GM12891 (cell line): ENCODE measurements at regions not wholly inside any gene's neighbourhood (a gene's known extent, or its start where the extent isn't known, plus 50 kb on each side); places are given as distances from the start of the nearest gene placed in this dataset.
"Not testable (repeated sequence)": the region's sequence is repeated elsewhere in the genome, so short reads cannot be mapped to it uniquely, and the experiment has no call there.

ENCODE experiments used
- DNase-seq: peaks from one replicate; pipeline ENCODE4 v3.0.0; 2011; ENCODE audit warnings: low spot score; ENCODE audit not compliant: insufficient read length
- FAIRE-seq: peaks from 2 replicates; lab custom pipeline; 2011; peaks lifted over from hg19 to GRCh38; lab: Jason Lieb, UNC
- PAX5 ChIP-seq: IDR thresholded peaks from 2 replicates; pipeline ENCODE4 v1.6.1; 2011; ENCODE audit warnings: low read length, moderate library complexity, mild to moderate bottlenecking; ENCODE audit not compliant: insufficient read depth, severe bottlenecking
- POLR2A ChIP-seq: IDR thresholded peaks from 2 replicates; pipeline ENCODE4 v1.6.1; 2011; ENCODE audit warnings: low read depth, low read length, control low read depth
- POLR2AphosphoS5 ChIP-seq: IDR thresholded peaks from 2 replicates; pipeline ENCODE4 v1.6.1; 2011; ENCODE audit warnings: low read depth, low read length, control low read depth
- POU2F2 ChIP-seq: IDR thresholded peaks from 2 replicates; pipeline ENCODE4 v1.6.1; 2011; ENCODE audit warnings: low read depth, mild to moderate bottlenecking, control low read depth, low read length, moderate library complexity
- SPI1 ChIP-seq: IDR thresholded peaks from 2 replicates; pipeline ENCODE4 v1.6.1; 2011; ENCODE audit warnings: low read depth, low read length, control low read depth
- TAF1 ChIP-seq: IDR thresholded peaks from 2 replicates; pipeline ENCODE4 v1.6.1; 2011; ENCODE audit warnings: low read depth, low read length, control low read depth

DNA sequence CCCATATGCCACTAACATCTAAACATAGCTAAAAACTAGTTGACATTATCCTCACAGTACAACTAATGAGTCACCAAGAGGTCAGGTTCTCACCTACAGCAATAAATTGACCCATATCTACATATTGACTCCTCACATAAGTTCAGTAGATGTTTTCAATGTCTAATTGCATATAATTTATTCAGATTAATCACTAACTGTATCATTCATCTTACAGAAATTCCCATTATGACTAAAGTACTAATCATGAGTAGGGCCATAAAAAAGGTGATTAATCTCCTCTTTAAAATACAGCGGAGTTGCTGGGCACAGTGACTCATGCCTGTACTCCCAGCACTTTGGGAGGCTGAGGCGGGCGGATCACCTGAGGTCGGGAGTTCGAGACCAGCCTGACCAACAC lies 82.4 kb upstream of the ST3GAL6 start:
- DNase-seq (no peak), FAIRE-seq (no peak)
- TF ChIP-seq TAF1 (no peak), SPI1 (no peak), POLR2AphosphoS5 (no peak), POLR2A (no peak), PAX5 (no peak), POU2F2 (no peak)

GRCh38 chr3:98681486-98681885 lies 81.7 kb upstream of the ST3GAL6 start:
- FAIRE-seq (no peak), DNase-seq (no peak)
- no peak for TF ChIP-seq SPI1
- TF ChIP-seq POU2F2 = no peak
- TF ChIP-seq POLR2A = no peak
- no peak for TF ChIP-seq PAX5
- TF ChIP-seq POLR2AphosphoS5 = no peak
- no peak for TF ChIP-seq TAF1

GRCh38 chr3:98682391-98682790 lies 80.7 kb upstream of the ST3GAL6 start:
- not testable (repeated sequence) for FAIRE-seq, DNase-seq

DNA sequence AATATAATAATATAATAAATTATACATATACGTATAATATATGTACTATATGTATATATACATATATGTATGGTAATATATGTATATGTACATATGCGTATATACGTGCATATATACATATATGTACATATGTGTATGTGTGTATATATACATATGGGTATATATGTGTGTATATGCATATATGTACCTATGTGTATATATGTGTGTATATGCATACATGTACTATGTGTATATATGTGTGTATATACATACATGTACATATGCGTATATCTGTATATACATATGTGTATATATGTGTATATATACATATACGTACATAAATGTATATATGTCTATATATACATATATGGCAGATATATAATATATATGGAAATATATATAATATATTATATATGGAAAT lies 74.8 kb upstream of the ST3GAL6 start:
- FAIRE-seq (no peak), DNase-seq (no peak)
- TF ChIP-seq SPI1 (no peak), POLR2A (no peak), TAF1 (no peak), PAX5 (no peak), POLR2AphosphoS5 (no peak), POU2F2 (no peak)

- FAIRE-seq (no peak), DNase-seq (no peak)
- TF ChIP-seq PAX5 (no peak), SPI1 (no peak), POLR2AphosphoS5 (no peak), POU2F2 (no peak), TAF1 (no peak), POLR2A (no peak)
These were observed 72.3 kb upstream of the ST3GAL6 start for GRCh38 chr3:98690876-98691275.

DNA sequence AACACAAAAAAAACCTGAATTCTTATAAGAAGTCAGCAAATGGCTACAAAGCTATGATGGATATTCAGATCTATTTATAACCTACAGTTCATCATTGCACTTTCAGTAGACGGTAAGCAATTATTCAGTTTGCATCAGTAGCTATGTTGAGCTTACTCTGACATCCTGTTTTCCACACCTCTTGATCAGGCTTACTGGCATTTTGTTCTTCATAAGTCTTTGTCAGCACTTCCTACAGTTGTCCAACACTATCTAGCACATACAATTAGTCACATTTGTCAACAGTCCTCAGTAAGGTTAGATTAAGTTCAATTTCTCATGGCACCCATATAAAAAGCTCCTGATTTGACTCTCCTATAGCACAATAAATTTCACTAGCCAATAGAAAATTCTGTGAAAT lies 71.2 kb upstream of the ST3GAL6 start:
- TF ChIP-seq PAX5 (no peak), SPI1 (no peak), TAF1 (no peak), POLR2A (no peak), POU2F2 (no peak), POLR2AphosphoS5 (no peak)
- no peak for DNase-seq
- FAIRE-seq = no peak

DNA sequence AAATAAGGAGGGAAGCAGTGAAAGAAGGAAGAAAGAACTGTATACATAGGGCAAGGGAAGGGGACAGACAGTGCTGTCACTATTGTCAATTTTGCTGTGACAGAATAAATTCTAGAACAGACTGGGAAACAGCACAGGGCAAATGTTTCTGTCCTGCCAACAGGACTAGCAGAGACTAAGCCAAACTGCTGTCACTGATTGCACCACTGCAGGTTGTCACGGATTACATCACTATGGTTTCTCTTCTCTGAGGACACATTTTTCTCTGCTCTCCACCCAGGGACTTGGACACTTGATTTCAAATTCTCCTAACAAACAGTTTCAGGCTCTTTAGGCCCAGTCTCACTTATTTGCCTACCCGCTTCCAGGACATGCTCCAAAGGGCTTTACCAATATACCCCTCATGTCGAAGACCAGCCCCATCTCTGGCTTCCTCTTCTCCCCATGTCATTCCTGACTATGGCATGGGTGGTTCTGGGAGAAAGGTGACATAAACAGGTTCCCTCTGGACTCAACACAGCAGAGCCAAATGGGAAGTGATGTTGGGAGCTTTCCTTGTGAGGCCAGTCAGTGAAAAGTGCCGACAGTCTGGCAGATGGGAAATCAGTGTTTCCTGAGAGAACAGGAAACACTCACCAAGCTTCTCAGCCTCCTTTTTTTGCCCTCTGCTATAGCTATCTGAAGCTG lies 70.2 kb upstream of the ST3GAL6 start:
- TF ChIP-seq POLR2AphosphoS5 = no peak
- no peak for TF ChIP-seq SPI1
- TF ChIP-seq TAF1 = no peak
- no peak for TF ChIP-seq POLR2A
- no peak for TF ChIP-seq PAX5
- no peak for FAIRE-seq
- DNase-seq = no peak

GRCh38 chr3:98695796-98696195 lies 67.3 kb upstream of the ST3GAL6 start:
- DNase-seq = no peak
- TF ChIP-seq PAX5 (no peak), POLR2AphosphoS5 (no peak), POU2F2 (no peak), POLR2A (no peak), TAF1 (no peak), SPI1 (no peak)
- FAIRE-seq = no peak

GRCh38 chr3:98696296-98696695 lies 66.8 kb upstream of the ST3GAL6 start:
- not testable (repeated sequence) for FAIRE-seq

DNA sequence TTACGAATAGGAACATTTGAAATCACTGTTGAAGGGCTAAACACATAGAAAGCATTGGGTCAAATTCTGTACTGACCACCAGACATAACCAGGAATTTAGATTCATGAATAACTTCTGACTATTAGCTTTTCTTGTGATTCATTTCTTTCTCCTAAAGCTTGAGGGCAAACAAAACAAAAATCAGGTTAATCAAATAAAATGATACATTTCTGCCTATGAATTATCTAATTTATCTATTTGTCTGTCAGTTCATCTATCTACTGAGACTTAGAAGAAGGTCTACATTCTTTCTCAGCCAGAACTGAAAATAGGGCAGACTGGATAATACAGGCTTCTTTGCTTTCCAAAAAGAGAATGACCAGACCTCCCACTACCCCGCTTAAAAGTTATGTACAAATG lies 65.9 kb upstream of the ST3GAL6 start:
- DNase-seq (no peak), FAIRE-seq (no peak)
- TF ChIP-seq POU2F2 = no peak
- TF ChIP-seq PAX5 = no peak
- TF ChIP-seq TAF1 = no peak
- TF ChIP-seq POLR2AphosphoS5 = no peak

More at GRCh38 chr3:98696296-98696695, 66.8 kb upstream of the ST3GAL6 start:
- not testable (repeated sequence) for DNase-seq

DNA sequence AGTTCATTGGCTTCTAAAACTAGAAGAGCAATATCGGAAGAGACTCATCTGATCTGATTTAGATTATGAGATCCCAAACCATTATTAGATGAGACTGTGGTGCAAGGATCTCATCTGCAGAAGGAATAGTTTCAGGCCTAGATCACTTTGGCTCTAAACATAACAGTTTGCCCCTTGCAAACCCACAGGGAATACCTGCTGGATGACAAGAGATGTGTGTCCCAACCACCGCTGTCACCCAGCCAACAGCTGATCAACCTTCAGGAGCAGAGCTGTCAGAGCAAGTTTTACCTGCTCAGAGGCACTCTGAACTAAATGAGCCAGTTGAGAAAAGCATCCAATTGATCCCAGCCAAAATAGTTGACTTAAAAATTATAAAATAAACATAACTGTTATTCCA lies 64.0 kb upstream of the ST3GAL6 start:
- no peak for FAIRE-seq
- TF ChIP-seq POU2F2 = no peak
- no peak for TF ChIP-seq POLR2A
- TF ChIP-seq PAX5 = no peak
- TF ChIP-seq TAF1 = no peak
- TF ChIP-seq SPI1 = no peak
- TF ChIP-seq POLR2AphosphoS5 = no peak

More for the DNA sequence above, 64.0 kb upstream of the ST3GAL6 start:
- DNase-seq = no peak
